ENCODE measurements at regions not wholly inside any gene's neighbourhood (a gene's known extent, or its start where the extent isn't known, plus 50 kb on each side); places are given as distances from the start of the nearest gene placed in this dataset.

- H3K9me3 ChIP-seq (ENCODE audit: control insufficient read depth, insufficient read depth, low read length), result no peaks in the 10 kb centered on the region
These were observed 53.1 kb upstream of the GLRA2 start for GRCh38 chrX:14476205-14476604.

More at GRCh38 chrX:14476205-14476604, 53.1 kb upstream of the GLRA2 start:
- intact Hi-C loops (cut with micrococcal nuclease) (no loop called here), in situ Hi-C loops (cut with MboI; ENCODE audit: low sequenced_read_pairs) (no loop called here), dilution Hi-C loops (cut with HindIII; ENCODE audit: low sequenced_read_pairs, unreplicated experiment) (no loop called here)
- Histone ChIP-seq H3K4me2 (ENCODE audit: low read depth, low read length) (no peak overlapping the region), H2AK9ac (replicated peaks; ENCODE audit: low read depth, low read length, poor library complexity) (no peak overlapping the region), H3K56ac (ENCODE audit: extremely low read depth, insufficient read depth, low read length) (no peak overlapping the region), H3K36me3 (ENCODE audit: control insufficient read depth, insufficient read depth, low read length) (no peaks in the 10 kb centered on the region), H4K20me1 (ENCODE audit: insufficient read depth, low read length) (no peaks in the 10 kb centered on the region), H2AFZ (replicated peaks; ENCODE audit: low read length, poor library complexity) (no peak overlapping the region), H3K18ac (ENCODE audit: low read depth, low read length) (no peak overlapping the region), H2AK5ac (ENCODE audit: low read depth, low read length) (no peak overlapping the region), H4K5ac (ENCODE audit: low read depth, low read length) (no peak overlapping the region), H3K27ac (ENCODE audit: insufficient read depth, low read length) (no peak overlapping the region), H4K8ac (ENCODE audit: low read depth in 2 of 2, low read length in 2 of 2) (no peak overlapping the region), H3K23ac (ENCODE audit: low read depth, low read length) (no peak overlapping the region), H3K4ac (ENCODE audit: low read depth, low read length) (no peak overlapping the region), H2BK15ac (ENCODE audit: low read depth, low read length) (no peak overlapping the region), H3K14ac (replicated peaks; ENCODE audit: low read depth, low read length) (no peak overlapping the region), H3K9me1 (ENCODE audit: insufficient read depth, low read length) (no peaks in the 10 kb centered on the region), H2BK20ac (ENCODE audit: low read depth, low read length) (no peak overlapping the region), H3K4me1 (ENCODE audit: control insufficient read depth, insufficient read depth, low read length) (no peaks in the 10 kb centered on the region), H2BK120ac (ENCODE audit: low read depth, low read length) (no peak overlapping the region), H3K9ac (ENCODE audit: low read depth, low read length) (no peak overlapping the region), H2BK5ac (ENCODE audit: low read depth, low read length, poor library complexity, severe bottlenecking) (no peak overlapping the region), H3K27me3 (ENCODE audit: control insufficient read depth, insufficient read depth, low read length) (no peaks in the 10 kb centered on the region), H4K91ac (ENCODE audit: insufficient read depth, low read depth, low read length) (no peak overlapping the region), H3K79me1 (ENCODE audit: low read depth in 1 of 2, low read length in 2 of 2) (no peaks in the 10 kb centered on the region), H3K4me3 (ENCODE audit: insufficient read depth, low read depth, low read length) (no peak overlapping the region)
- DNase-seq, result no peak
- no TSS peak for BruUV-seq (replicated peaks)
- ATAC-seq (ENCODE audit: low read depth), result no peak
- TF ChIP-seq POLR2A (IDR thresholded peaks at IDR 0.05; ENCODE audit: low read depth, low read length) (no peak), CTCF (conservative IDR thresholded peaks at IDR 0.05; ENCODE audit: low read depth, low read length) (no peak), RAD21 (IDR thresholded peaks at IDR 0.05; ENCODE audit: low read length) (no peak), RFX5 (IDR thresholded peaks at IDR 0.05; ENCODE audit: low read depth, low read length) (no peak), ELK1 (IDR thresholded peaks at IDR 0.05; ENCODE audit: borderline replicate concordance, low read depth, low read length) (no peak), BHLHE40 (IDR thresholded peaks at IDR 0.05; ENCODE audit: low read depth, low read length) (no peak), MAFK (IDR thresholded peaks at IDR 0.05; ENCODE audit: low read depth, low read length) (no peak)
- ChIA-PET CTCF (no interaction called here), POLR2A (ENCODE audit: unreplicated experiment) (no interaction called here)
- no CpG with 5 or more reads among the region's 2 CpGs for WGBS, 2 experiments (ENCODE audit: extremely low coverage in 2 of 2, insufficient read length in 1 of 2)
